CD4-positive, CD25-positive, alpha-beta regulatory T cell (primary cell): ENCODE measurements at regions not wholly inside any gene's neighbourhood (a gene's known extent, or its start where the extent isn't known, plus 50 kb on each side); places are given as distances from the start of the nearest gene placed in this dataset.

Experiments used
- ATAC-seq, 2 donors: fragments of 150-1000 bp; cut with Tn5 transposase; one replicate each; pipeline ENCODE4 v1.10.0; 2021; ENCODE audit warnings: low read depth in 2 of 2, moderate number of reproducible peaks in 2 of 2, moderate library complexity in 1 of 2
- DNase-seq, 3 donors: peaks; one replicate each; pipeline versions ENCODE4 v3.0.0 to v3.0.0-alpha.2; 2012 to 2022; ENCODE audit warnings: mixed read lengths in 1 of 3
- H3K27ac ChIP-seq: one replicate; pipeline ENCODE4 v1.7.0; 2013; ENCODE audit warnings: mild to moderate bottlenecking, low read length; ENCODE audit not compliant: insufficient read depth, poor library complexity, severe bottlenecking
- H3K27me3 ChIP-seq: one replicate; pipeline ENCODE4 v1.7.0; 2013; ENCODE audit warnings: low read length; ENCODE audit not compliant: control insufficient read depth, insufficient read depth
- H3K36me3 ChIP-seq: one replicate; pipeline ENCODE4 v1.7.0; 2013; ENCODE audit warnings: mild to moderate bottlenecking, low read length, moderate library complexity; ENCODE audit not compliant: control insufficient read depth, insufficient read depth
- H3K4me1 ChIP-seq: 2 replicates; pipeline ENCODE4 v1.7.0; 2013; ENCODE audit warnings: mild to moderate bottlenecking, low read length; ENCODE audit not compliant: insufficient read depth, control insufficient read depth, poor library complexity, severe bottlenecking
- H3K4me3 ChIP-seq: one replicate; pipeline ENCODE4 v1.7.0; 2013; ENCODE audit warnings: low read depth, mild to moderate bottlenecking, low read length, moderate library complexity
- H3K9me3 ChIP-seq, 2 experiments: 1 replicate in 1 of 2; 2 replicates in 1 of 2; pipeline ENCODE4 v1.7.0; 2013; ENCODE audit warnings: low read length in 2 of 2, mild to moderate bottlenecking in 1 of 2, moderate library complexity in 1 of 2; ENCODE audit not compliant: control insufficient read depth in 2 of 2
- H3K27ac Mint-ChIP-seq, 3 donors: one replicate each; pipeline ENCODE4 v1.8.0; 2020 to 2022; ENCODE audit warnings: mild to moderate bottlenecking in 3 of 3, mixed read lengths in 3 of 3, moderate library complexity in 2 of 3
- H3K27me3 Mint-ChIP-seq: one replicate; pipeline ENCODE4 v1.8.0; 2022; ENCODE audit warnings: mild to moderate bottlenecking, mixed read lengths
- H3K36me3 Mint-ChIP-seq: one replicate; pipeline ENCODE4 v1.8.0; 2020; ENCODE audit warnings: mixed read lengths
- H3K4me1 Mint-ChIP-seq, 4 donors: one replicate each; pipeline ENCODE4 v1.8.0; 2020 to 2022; ENCODE audit warnings: mixed read lengths in 4 of 4, mild to moderate bottlenecking in 1 of 4
- H3K4me3 Mint-ChIP-seq, 4 donors: one replicate each; pipeline ENCODE4 v1.8.0; 2020 to 2022; ENCODE audit warnings: mild to moderate bottlenecking in 4 of 4, mixed read lengths in 4 of 4, moderate library complexity in 3 of 4
- H3K9me3 Mint-ChIP-seq, 7 donors: one replicate each; pipeline ENCODE4 v1.8.0; 2020 to 2022; ENCODE audit warnings: mixed read lengths in 7 of 7, mild to moderate bottlenecking in 3 of 7, moderate library complexity in 2 of 7

DNA sequence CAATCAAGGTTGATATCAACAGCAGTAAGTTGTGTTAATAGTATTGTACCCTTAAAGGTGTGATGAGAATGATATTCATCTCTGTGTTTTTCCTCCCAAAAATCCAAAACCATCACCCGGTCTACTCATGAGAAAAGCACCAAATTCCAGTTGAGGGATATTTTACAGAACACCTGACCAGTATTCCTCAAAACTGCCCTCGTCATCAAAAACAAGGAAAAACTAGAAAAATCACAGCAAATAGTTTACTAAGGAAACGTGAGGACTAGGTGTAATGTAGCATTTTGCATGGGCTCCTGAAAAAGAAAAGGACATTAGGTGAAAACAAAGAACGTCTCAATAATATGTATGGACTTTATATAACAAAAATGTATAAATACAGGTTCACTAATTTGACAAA is 394.4 kb upstream of the NRSN1 start:
- H3K9me3 Mint-ChIP-seq: peaks cover 0 to 5% (median 2%) of the 10 kb centered on the region in 7 donors
- ATAC-seq: no peak
- no peak overlapping the region for H3K27ac Mint-ChIP-seq

DNA sequence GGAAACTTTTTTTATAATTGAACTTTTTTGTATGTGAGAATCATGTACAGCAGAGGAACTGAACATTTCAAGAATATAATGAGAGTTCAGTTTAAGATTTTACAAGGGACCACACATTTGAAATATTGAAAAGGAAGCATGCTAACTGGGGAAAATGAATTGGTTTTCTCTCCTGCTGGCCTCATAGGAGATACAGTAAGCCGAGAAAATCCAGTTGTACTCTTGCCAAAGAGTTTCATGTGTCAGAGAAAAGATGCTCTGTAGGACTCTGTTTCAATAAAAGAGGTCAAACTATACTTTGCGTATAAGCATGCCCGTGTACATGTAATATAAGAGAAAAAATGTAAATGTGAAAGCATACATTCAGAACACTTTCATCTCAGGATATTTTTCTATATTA is 393.5 kb upstream of the NRSN1 start:
- DNase-seq: no peak
- H3K27ac ChIP-seq: no peak overlapping the region
- H3K4me3 Mint-ChIP-seq: no peak overlapping the region
- H3K4me1 ChIP-seq: no peaks in the 10 kb centered on the region
- H3K9me3 ChIP-seq: no peaks in the 10 kb centered on the region
- H3K4me3 ChIP-seq: no peak overlapping the region
- no peaks in the 10 kb centered on the region for H3K36me3 Mint-ChIP-seq
- H3K4me1 Mint-ChIP-seq: no peaks in the 10 kb centered on the region
- H3K27me3 ChIP-seq: no peaks in the 10 kb centered on the region
- H3K9me3 Mint-ChIP-seq: peaks cover 0 to 8% (median 3%) of the 10 kb centered on the region in 7 donors
- H3K27me3 Mint-ChIP-seq: no peaks in the 10 kb centered on the region
- no peak overlapping the region for H3K27ac Mint-ChIP-seq
- no peak for ATAC-seq
- H3K36me3 ChIP-seq: no peaks in the 10 kb centered on the region

More for the DNA sequence above, 394.4 kb upstream of the NRSN1 start:
- H3K36me3 ChIP-seq: no peaks in the 10 kb centered on the region
- H3K9me3 ChIP-seq: no peaks in the 10 kb centered on the region
- no peak overlapping the region for H3K4me3 Mint-ChIP-seq
- H3K27me3 ChIP-seq: no peaks in the 10 kb centered on the region
- no peaks in the 10 kb centered on the region for H3K27me3 Mint-ChIP-seq
- no peaks in the 10 kb centered on the region for H3K36me3 Mint-ChIP-seq
- H3K4me1 ChIP-seq: no peaks in the 10 kb centered on the region
- no peak overlapping the region for H3K4me3 ChIP-seq
- no peaks in the 10 kb centered on the region for H3K4me1 Mint-ChIP-seq
- DNase-seq: no peak
- no peak overlapping the region for H3K27ac ChIP-seq

DNA sequence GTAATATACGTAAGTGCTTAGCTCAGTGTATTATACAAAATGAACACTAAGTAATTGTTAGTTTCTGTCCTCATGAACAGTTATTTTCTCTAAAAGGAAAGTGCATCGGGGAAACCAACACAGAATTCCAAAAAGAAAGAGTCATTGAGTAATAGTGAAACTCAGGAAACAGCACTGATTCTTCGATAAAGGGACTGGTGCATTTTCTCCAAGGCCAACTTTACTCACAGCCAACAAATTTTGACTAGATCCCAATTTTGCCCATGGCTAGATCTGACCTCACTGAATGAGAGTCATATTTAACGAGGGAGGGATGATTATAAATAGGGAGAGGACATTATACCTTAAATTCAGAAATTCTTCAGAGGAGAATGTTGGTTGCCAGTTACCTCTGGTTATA is 390.9 kb upstream of the NRSN1 start:
- H3K27me3 ChIP-seq: no peaks in the 10 kb centered on the region
- no peaks in the 10 kb centered on the region for H3K27me3 Mint-ChIP-seq
- H3K9me3 Mint-ChIP-seq: peaks cover 0 to 8% (median 3%) of the 10 kb centered on the region in 7 donors

DNA sequence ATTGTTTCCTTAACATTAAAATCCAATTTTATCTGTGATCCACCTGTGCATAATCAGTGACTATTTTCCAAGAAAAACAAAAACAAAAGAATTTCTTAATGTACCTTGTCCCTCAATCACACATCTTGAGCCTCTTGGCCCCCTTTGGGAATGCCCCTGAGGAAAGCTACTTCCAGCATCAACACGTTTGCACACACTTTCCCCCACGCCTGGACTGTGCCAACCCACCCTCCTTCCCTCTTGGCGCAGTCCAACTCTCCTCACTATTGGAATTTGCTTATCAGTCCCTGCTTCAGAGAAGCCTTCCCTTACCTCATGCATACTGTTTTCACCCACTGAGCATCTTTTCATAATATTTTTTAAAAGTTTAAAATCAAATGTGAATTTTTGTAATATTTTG is 389.4 kb upstream of the NRSN1 start:
- H3K4me1 Mint-ChIP-seq: no peaks in the 10 kb centered on the region
- Histone ChIP-seq H3K4me3 (no peak overlapping the region), H3K27me3 (no peaks in the 10 kb centered on the region), H3K4me1 (no peaks in the 10 kb centered on the region), H3K9me3 (no peaks in the 10 kb centered on the region), H3K36me3 (no peaks in the 10 kb centered on the region), H3K27ac (no peak overlapping the region)
- no peaks in the 10 kb centered on the region for H3K27me3 Mint-ChIP-seq
- no peaks in the 10 kb centered on the region for H3K36me3 Mint-ChIP-seq
- no peak for DNase-seq
- no peak overlapping the region for H3K27ac Mint-ChIP-seq
- no peak for ATAC-seq
- peaks cover 0 to 9% (median 2%) of the 10 kb centered on the region in 7 donors for H3K9me3 Mint-ChIP-seq
- no peak overlapping the region for H3K4me3 Mint-ChIP-seq

More for the DNA sequence above, 390.9 kb upstream of the NRSN1 start:
- H3K36me3 Mint-ChIP-seq: no peaks in the 10 kb centered on the region
- H3K4me1 Mint-ChIP-seq: no peaks in the 10 kb centered on the region
- no peaks in the 10 kb centered on the region for H3K9me3 ChIP-seq
- no peaks in the 10 kb centered on the region for H3K36me3 ChIP-seq
- no peaks in the 10 kb centered on the region for H3K4me1 ChIP-seq
- H3K27ac ChIP-seq: no peak overlapping the region
- ATAC-seq (no peak), DNase-seq (no peak)
- H3K27ac Mint-ChIP-seq: no peak overlapping the region
- H3K4me3 Mint-ChIP-seq: no peak overlapping the region
- no peak overlapping the region for H3K4me3 ChIP-seq

DNA sequence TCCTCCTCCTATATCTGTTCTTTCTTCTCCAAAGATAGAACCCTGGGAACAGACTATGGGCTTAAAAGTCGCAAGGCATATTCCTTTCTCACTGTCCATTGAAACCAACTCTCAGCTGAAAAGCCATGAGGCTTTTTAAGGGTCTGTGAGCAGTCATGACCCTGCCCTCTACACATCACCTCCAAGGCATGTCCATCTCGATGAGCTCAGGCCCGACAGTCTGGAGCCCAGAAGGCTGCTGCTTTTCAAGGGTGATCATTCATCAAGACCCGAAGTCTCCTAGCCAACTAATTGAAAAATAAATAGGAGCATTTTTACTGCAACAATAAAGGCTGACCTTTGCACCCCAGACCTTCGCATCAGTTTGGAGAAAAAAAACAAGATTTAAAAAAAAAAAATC is 378.8 kb upstream of the NRSN1 start:
- Histone ChIP-seq H3K4me3 (no peak overlapping the region), H3K4me1 (no peaks in the 10 kb centered on the region), H3K27me3 (no peaks in the 10 kb centered on the region), H3K27ac (no peak overlapping the region), H3K36me3 (no peaks in the 10 kb centered on the region), H3K9me3 (no peaks in the 10 kb centered on the region)
- Mint-ChIP-seq H3K4me1 (no peaks in the 10 kb centered on the region), H3K4me3 (no peak overlapping the region), H3K36me3 (no peaks in the 10 kb centered on the region), H3K27me3 (no peaks in the 10 kb centered on the region), H3K27ac (no peak overlapping the region), H3K9me3 (peaks cover 0 to 5% (median 2%) of the 10 kb centered on the region in 7 donors)
- DNase-seq: no peak
- no peak for ATAC-seq

DNA sequence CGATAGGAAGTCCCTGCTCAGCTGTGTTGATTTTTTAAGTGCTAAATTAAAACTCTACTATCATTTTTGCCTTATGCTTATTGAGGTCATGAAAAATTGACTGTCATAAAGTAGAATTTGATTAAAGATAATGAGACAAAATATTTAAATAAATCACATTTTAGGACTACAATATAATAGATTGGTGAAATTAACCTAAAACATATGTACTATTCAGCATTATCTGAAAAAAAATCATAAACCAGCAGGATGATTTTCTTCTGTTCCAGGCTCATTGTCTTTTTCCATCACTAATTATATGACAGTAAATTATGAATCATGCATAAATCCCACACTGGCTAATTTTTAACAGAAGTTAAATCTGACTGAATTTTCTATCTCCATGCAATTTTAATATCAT is 373.6 kb upstream of the NRSN1 start:
- Mint-ChIP-seq H3K4me1 (no peaks in the 10 kb centered on the region), H3K27me3 (no peaks in the 10 kb centered on the region), H3K36me3 (no peaks in the 10 kb centered on the region), H3K4me3 (no peak overlapping the region), H3K27ac (no peak overlapping the region), H3K9me3 (peaks cover 0 to 8% (median 1%) of the 10 kb centered on the region in 7 donors)
- Histone ChIP-seq H3K36me3 (no peaks in the 10 kb centered on the region), H3K9me3 (no peaks in the 10 kb centered on the region), H3K4me1 (no peaks in the 10 kb centered on the region), H3K27ac (no peak overlapping the region), H3K27me3 (no peaks in the 10 kb centered on the region), H3K4me3 (no peak overlapping the region)
- ATAC-seq: no peak
- no peak for DNase-seq

DNA sequence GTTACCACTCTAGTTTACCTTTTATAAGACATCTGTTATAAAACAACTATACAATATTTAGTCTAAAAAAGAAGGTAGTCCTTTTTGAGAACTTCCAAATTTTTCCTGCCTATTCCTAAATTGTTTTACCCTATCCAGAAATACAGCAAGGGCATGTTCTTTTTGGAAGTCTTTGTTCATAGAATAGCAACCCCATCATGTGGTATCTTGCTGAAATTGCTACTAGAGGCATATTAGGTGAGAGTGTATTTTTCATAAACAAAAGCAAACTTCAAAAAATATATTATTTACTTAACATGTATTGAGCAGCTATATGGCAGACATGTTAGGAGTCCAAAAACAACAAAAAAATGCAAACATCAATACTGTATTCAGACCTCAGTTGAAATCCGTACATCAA is 371.8 kb upstream of the NRSN1 start:
- H3K27me3 ChIP-seq: no peaks in the 10 kb centered on the region
- H3K27me3 Mint-ChIP-seq: no peaks in the 10 kb centered on the region
- DNase-seq: no peak
- H3K4me1 Mint-ChIP-seq: no peaks in the 10 kb centered on the region
- no peak overlapping the region for H3K27ac Mint-ChIP-seq
- no peak overlapping the region for H3K4me3 Mint-ChIP-seq
- H3K27ac ChIP-seq: no peak overlapping the region
- no peaks in the 10 kb centered on the region for H3K9me3 ChIP-seq
- peaks cover 0 to 7% (median 2%) of the 10 kb centered on the region in 7 donors for H3K9me3 Mint-ChIP-seq
- H3K36me3 Mint-ChIP-seq: no peaks in the 10 kb centered on the region
- H3K36me3 ChIP-seq: no peaks in the 10 kb centered on the region
- H3K4me3 ChIP-seq: no peak overlapping the region
- no peaks in the 10 kb centered on the region for H3K4me1 ChIP-seq
- no peak for ATAC-seq

DNA sequence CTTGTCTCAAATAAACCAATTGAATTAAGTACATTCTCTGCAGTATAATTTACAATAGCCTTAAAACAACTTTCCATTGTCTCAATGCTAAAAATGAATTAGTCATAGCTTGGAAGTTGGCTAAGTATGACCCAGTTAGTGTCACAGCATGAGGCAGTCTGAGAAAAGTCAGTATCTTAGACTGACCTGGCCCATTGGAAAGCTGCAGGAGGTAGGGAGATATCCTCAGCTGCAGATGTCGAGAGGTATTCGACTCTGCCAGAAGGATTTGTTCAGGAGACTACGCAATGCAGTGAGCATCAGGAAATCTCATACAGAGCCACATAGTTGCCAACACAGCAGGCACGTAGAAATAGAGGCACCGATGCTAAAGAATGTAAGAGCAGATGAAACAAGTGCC is 350.9 kb upstream of the NRSN1 start:
- H3K4me3 ChIP-seq: no peak overlapping the region
- Mint-ChIP-seq H3K4me3 (no peak overlapping the region), H3K27me3 (no peaks in the 10 kb centered on the region), H3K4me1 (no peaks in the 10 kb centered on the region), H3K36me3 (no peaks in the 10 kb centered on the region), H3K27ac (no peak overlapping the region), H3K9me3 (peaks cover 0 to 5% (median 2%) of the 10 kb centered on the region in 7 donors)
- DNase-seq (no peak), ATAC-seq (no peak)
- no peaks in the 10 kb centered on the region for H3K4me1 ChIP-seq
- no peak overlapping the region for H3K27ac ChIP-seq
- H3K27me3 ChIP-seq: no peaks in the 10 kb centered on the region
- no peaks in the 10 kb centered on the region for H3K36me3 ChIP-seq
- peaks cover 0 to 6% of the 10 kb centered on the region in 2 experiments for H3K9me3 ChIP-seq
